ACC112 (cell line): ENCODE measurements at regions not wholly inside any gene's neighbourhood (a gene's known extent, or its start where the extent isn't known, plus 50 kb on each side); places are given as distances from the start of the nearest gene placed in this dataset.

Experiments
- H2AFZ ChIP-seq: fragments of 200-600 bp; sonication (generic); one replicate; pipeline ENCODE4 v1.6.0; 2017; ENCODE audit warnings: antibody characterized with exemption, low read length; ENCODE audit not compliant: unreplicated experiment
- H3K27ac ChIP-seq: fragments of 200-600 bp; sonication (generic); 2 replicates; pipeline ENCODE4 v1.5.1; 2014; ENCODE audit warnings: low read depth, mild to moderate bottlenecking, antibody characterized with exemption, low read length, moderate library complexity
- H3K27me3 ChIP-seq: fragments of 200-600 bp; sonication (generic); 2 replicates; pipeline ENCODE4 v1.6.1; 2014; ENCODE audit warnings: mild to moderate bottlenecking, antibody characterized with exemption, low read length, moderate library complexity, mixed read lengths; ENCODE audit not compliant: insufficient read depth
- H3K36me3 ChIP-seq: fragments of 200-600 bp; sonication (generic); 2 replicates; pipeline ENCODE4 v1.6.1; 2016; ENCODE audit warnings: mild to moderate bottlenecking, antibody characterized with exemption, low read length, moderate library complexity, mixed read lengths; ENCODE audit not compliant: insufficient read depth
- H3K4me1 ChIP-seq: fragments of 200-600 bp; sonication (generic); one replicate; pipeline ENCODE4 v1.6.1; 2016; ENCODE audit warnings: low read length, mixed read lengths; ENCODE audit not compliant: insufficient read depth, unreplicated experiment, control insufficient read depth
- H3K4me3 ChIP-seq: fragments of 200-600 bp; sonication (generic); 2 replicates; pipeline ENCODE4 v1.5.1; 2014; ENCODE audit warnings: mild to moderate bottlenecking, low read depth, low read length
- H3K79me2 ChIP-seq: fragments of 200-600 bp; sonication (generic); one replicate; pipeline ENCODE4 v1.6.0; 2016; ENCODE audit warnings: low read length; ENCODE audit not compliant: control insufficient read depth, unreplicated experiment, insufficient read depth

- Histone ChIP-seq H3K36me3 (no peaks in the 10 kb centered on the region), H3K27ac (no peak overlapping the region), H3K4me3 (no peak overlapping the region), H3K4me1 (no peaks in the 10 kb centered on the region), H3K79me2 (no peaks in the 10 kb centered on the region), H3K27me3 (no peaks in the 10 kb centered on the region), H2AFZ (no peak overlapping the region)
Measured at GRCh38 chr15:47292638-47293190, 424.6 kb upstream of the SEMA6D start.

- Histone ChIP-seq H3K27ac (no peak overlapping the region), H3K79me2 (no peaks in the 10 kb centered on the region), H3K36me3 (no peaks in the 10 kb centered on the region)
Measured at GRCh38 chr15:47293466-47294162, 423.7 kb upstream of the SEMA6D start.

GRCh38 chr15:47294765-47295259 lies 422.5 kb upstream of the SEMA6D start:
- H2AFZ ChIP-seq: no peak overlapping the region

More at GRCh38 chr15:47293466-47294162, 423.7 kb upstream of the SEMA6D start:
- no peaks in the 10 kb centered on the region for H3K27me3 ChIP-seq
- no peak overlapping the region for H3K4me3 ChIP-seq
- no peak overlapping the region for H2AFZ ChIP-seq
- H3K4me1 ChIP-seq: no peaks in the 10 kb centered on the region

GRCh38 chr15:47296881-47297280 lies 420.4 kb upstream of the SEMA6D start:
- H3K4me1 ChIP-seq: no peaks in the 10 kb centered on the region
- H3K27ac ChIP-seq: no peak overlapping the region
- no peak overlapping the region for H2AFZ ChIP-seq
- no peaks in the 10 kb centered on the region for H3K36me3 ChIP-seq
- no peaks in the 10 kb centered on the region for H3K27me3 ChIP-seq
- no peaks in the 10 kb centered on the region for H3K79me2 ChIP-seq
- H3K4me3 ChIP-seq: no peak overlapping the region

More at GRCh38 chr15:47294765-47295259, 422.5 kb upstream of the SEMA6D start:
- no peak overlapping the region for H3K27ac ChIP-seq
- no peaks in the 10 kb centered on the region for H3K27me3 ChIP-seq
- no peaks in the 10 kb centered on the region for H3K4me1 ChIP-seq
- H3K79me2 ChIP-seq: no peaks in the 10 kb centered on the region
- no peak overlapping the region for H3K4me3 ChIP-seq
- no peaks in the 10 kb centered on the region for H3K36me3 ChIP-seq

GRCh38 chr15:47299846-47300434 lies 417.4 kb upstream of the SEMA6D start:
- H3K79me2 ChIP-seq: no peaks in the 10 kb centered on the region
- H3K27me3 ChIP-seq: no peaks in the 10 kb centered on the region
- H3K4me1 ChIP-seq: no peaks in the 10 kb centered on the region
- H3K36me3 ChIP-seq: no peaks in the 10 kb centered on the region
- H3K4me3 ChIP-seq: no peak overlapping the region
- H2AFZ ChIP-seq: no peak overlapping the region
- no peak overlapping the region for H3K27ac ChIP-seq

- H3K79me2 ChIP-seq: no peaks in the 10 kb centered on the region
- no peaks in the 10 kb centered on the region for H3K27me3 ChIP-seq
- no peaks in the 10 kb centered on the region for H3K4me1 ChIP-seq
- no peaks in the 10 kb centered on the region for H3K36me3 ChIP-seq
- H2AFZ ChIP-seq: no peak overlapping the region
- no peak overlapping the region for H3K4me3 ChIP-seq
- no peak overlapping the region for H3K27ac ChIP-seq
Measured at GRCh38 chr15:47300596-47300995, 416.7 kb upstream of the SEMA6D start.

GRCh38 chr15:47301481-47301880 lies 415.8 kb upstream of the SEMA6D start:
- Histone ChIP-seq H3K79me2 (no peaks in the 10 kb centered on the region), H2AFZ (no peak overlapping the region), H3K27ac (no peak overlapping the region), H3K4me3 (no peak overlapping the region), H3K4me1 (no peaks in the 10 kb centered on the region), H3K36me3 (no peaks in the 10 kb centered on the region), H3K27me3 (no peaks in the 10 kb centered on the region)

- H3K4me3 ChIP-seq: no peak overlapping the region
- no peak overlapping the region for H2AFZ ChIP-seq
- no peaks in the 10 kb centered on the region for H3K79me2 ChIP-seq
- no peaks in the 10 kb centered on the region for H3K36me3 ChIP-seq
- H3K27me3 ChIP-seq: no peaks in the 10 kb centered on the region
- H3K27ac ChIP-seq: no peak overlapping the region
- no peaks in the 10 kb centered on the region for H3K4me1 ChIP-seq
Measured at GRCh38 chr15:47304656-47305055, 412.6 kb upstream of the SEMA6D start.

- no peak overlapping the region for H3K4me3 ChIP-seq
- H3K27me3 ChIP-seq: no peaks in the 10 kb centered on the region
- no peaks in the 10 kb centered on the region for H3K36me3 ChIP-seq
- no peak overlapping the region for H2AFZ ChIP-seq
- no peaks in the 10 kb centered on the region for H3K79me2 ChIP-seq
- no peaks in the 10 kb centered on the region for H3K4me1 ChIP-seq
- H3K27ac ChIP-seq: no peak overlapping the region
Measured at GRCh38 chr15:47312161-47312560, 405.1 kb upstream of the SEMA6D start.

GRCh38 chr15:47326410-47327333 lies 390.6 kb upstream of the SEMA6D start:
- Histone ChIP-seq H2AFZ (no peak overlapping the region), H3K79me2 (no peaks in the 10 kb centered on the region)

More at GRCh38 chr15:47326410-47327333, 390.6 kb upstream of the SEMA6D start:
- Histone ChIP-seq H3K27ac (no peak overlapping the region), H3K4me3 (no peak overlapping the region), H3K36me3 (no peaks in the 10 kb centered on the region), H3K27me3 (no peaks in the 10 kb centered on the region; the same call in 1 of the 2 replicates), H3K4me1 (no peaks in the 10 kb centered on the region)
